Osteocyte (in vitro differentiated cells): ENCODE measurements at regions not wholly inside any gene's neighbourhood (a gene's known extent, or its start where the extent isn't known, plus 50 kb on each side); places are given as distances from the start of the nearest gene placed in this dataset.

Source experiments
- DNase-seq: peaks from one replicate; pipeline ENCODE4 v3.0.0; 2021; ENCODE audit warnings: mixed read lengths; ENCODE audit not compliant: unreplicated experiment; ENCODE audit errors: extremely low spot score
- H3K27ac Mint-ChIP-seq: one replicate; pipeline ENCODE4 v1.8.0; 2021; ENCODE audit warnings: mild to moderate bottlenecking, mixed read lengths; ENCODE audit not compliant: unreplicated experiment
- H3K27me3 Mint-ChIP-seq: one replicate; pipeline ENCODE4 v1.8.0; 2021; ENCODE audit warnings: mixed read lengths; ENCODE audit not compliant: unreplicated experiment
- H3K36me3 Mint-ChIP-seq: one replicate; pipeline ENCODE4 v1.8.0; 2021; ENCODE audit warnings: mixed read lengths; ENCODE audit not compliant: unreplicated experiment
- H3K4me1 Mint-ChIP-seq: one replicate; pipeline ENCODE4 v1.8.0; 2021; ENCODE audit warnings: mixed read lengths; ENCODE audit not compliant: unreplicated experiment
- H3K4me3 Mint-ChIP-seq: one replicate; pipeline ENCODE4 v1.8.0; 2021; ENCODE audit warnings: mild to moderate bottlenecking, moderate library complexity, mixed read lengths; ENCODE audit not compliant: unreplicated experiment
- H3K9me3 Mint-ChIP-seq: one replicate; pipeline ENCODE4 v1.8.0; 2021; ENCODE audit warnings: mixed read lengths; ENCODE audit not compliant: unreplicated experiment
- CTCF ChIP-seq: fragments of 200-600 bp; sonication (generic); IDR thresholded peaks from 2 replicates; pipeline ENCODE4 v1.5.0; 2021; ENCODE audit warnings: antibody characterized with exemption, mild to moderate bottlenecking, moderate library complexity

GRCh38 chr4:85399270-85399669 lies 75.7 kb upstream of the ARHGAP24 start:
- Mint-ChIP-seq H3K4me1 (peaks cover 2% of the 10 kb centered on the region), H3K27me3 (no peaks in the 10 kb centered on the region), H3K4me3 (no peak overlapping the region), H3K36me3 (no peaks in the 10 kb centered on the region), H3K27ac (no peak overlapping the region), H3K9me3 (no peaks in the 10 kb centered on the region)
- no peak for DNase-seq
- no peak for TF ChIP-seq CTCF

DNA sequence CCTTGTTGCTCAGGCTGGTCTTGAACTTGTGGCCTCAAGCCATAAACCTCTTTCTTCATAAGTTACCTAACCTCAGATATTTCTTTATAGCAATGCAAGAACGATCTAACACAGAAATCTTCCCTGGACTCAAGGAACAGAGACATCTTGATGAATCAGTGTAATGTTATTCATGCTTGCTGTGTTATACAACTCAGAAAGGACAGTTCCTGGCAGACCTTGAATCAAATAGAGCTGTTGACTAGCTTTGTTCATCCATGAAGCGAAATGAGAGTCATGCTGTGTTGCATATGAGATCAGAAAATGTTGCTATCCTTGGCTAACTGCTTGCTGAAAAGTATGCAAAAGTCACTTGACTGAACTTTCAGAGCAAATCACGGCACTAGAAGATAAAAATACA lies 72.6 kb upstream of the ARHGAP24 start:
- H3K9me3 Mint-ChIP-seq, result no peaks in the 10 kb centered on the region
- DNase-seq, result no peak
- H3K36me3 Mint-ChIP-seq, result no peaks in the 10 kb centered on the region
- no peaks in the 10 kb centered on the region for H3K27me3 Mint-ChIP-seq
- TF ChIP-seq CTCF, result no peak
- no peak overlapping the region for H3K4me3 Mint-ChIP-seq
- H3K4me1 Mint-ChIP-seq, result peaks cover 2% of the 10 kb centered on the region
- no peak overlapping the region for H3K27ac Mint-ChIP-seq

GRCh38 chr4:85406185-85406584 lies 68.8 kb upstream of the ARHGAP24 start:
- Mint-ChIP-seq H3K27ac (no peak overlapping the region), H3K36me3 (no peaks in the 10 kb centered on the region), H3K27me3 (no peaks in the 10 kb centered on the region), H3K4me3 (no peak overlapping the region), H3K9me3 (no peaks in the 10 kb centered on the region), H3K4me1 (no peaks in the 10 kb centered on the region)
- TF ChIP-seq CTCF, result no peak
- DNase-seq, result no peak

DNA sequence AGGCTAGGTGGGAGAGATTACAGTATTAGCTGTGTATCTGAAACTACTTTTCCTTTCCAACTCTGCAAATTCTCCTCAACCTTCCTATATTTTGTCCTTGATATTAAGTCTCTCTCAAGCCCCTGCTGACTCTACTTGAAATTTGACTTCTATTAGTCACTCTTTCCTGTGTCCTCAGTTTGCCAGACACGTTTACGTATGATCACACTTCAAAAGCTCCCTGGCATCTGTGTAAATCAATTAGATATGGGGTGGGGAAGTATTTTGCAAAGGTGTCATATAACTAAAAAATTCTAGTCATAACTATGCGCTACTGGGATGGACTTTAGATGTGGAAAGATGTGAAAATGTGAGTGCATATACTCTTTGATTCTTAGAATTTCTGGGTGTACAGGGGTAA lies 67.4 kb upstream of the ARHGAP24 start:
- Mint-ChIP-seq H3K27ac (no peak overlapping the region), H3K9me3 (no peaks in the 10 kb centered on the region), H3K4me3 (no peak overlapping the region), H3K36me3 (no peaks in the 10 kb centered on the region), H3K4me1 (no peaks in the 10 kb centered on the region), H3K27me3 (no peaks in the 10 kb centered on the region)
- DNase-seq, result no peak
- no peak for TF ChIP-seq CTCF

DNA sequence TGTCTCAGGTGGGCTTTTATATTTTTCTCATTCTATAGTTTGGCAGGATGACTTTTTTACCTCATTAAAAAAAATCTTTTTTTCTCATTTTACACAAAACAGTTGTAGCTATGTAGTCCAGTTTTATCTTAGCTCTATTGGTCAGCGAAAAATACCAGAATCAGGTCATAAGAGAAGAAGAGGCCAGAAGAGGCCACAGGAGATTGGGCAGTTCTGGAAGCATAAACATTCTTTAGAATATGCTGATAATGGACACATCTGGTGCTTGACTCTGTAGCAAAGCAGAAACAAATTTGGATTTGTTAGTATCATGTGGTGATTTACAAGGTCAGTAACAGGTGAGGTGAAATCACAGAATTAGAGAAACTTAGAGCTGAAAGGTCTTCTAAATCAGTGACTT lies 66.6 kb upstream of the ARHGAP24 start:
- Mint-ChIP-seq H3K9me3 (no peaks in the 10 kb centered on the region), H3K36me3 (no peaks in the 10 kb centered on the region), H3K27ac (no peak overlapping the region), H3K4me1 (no peaks in the 10 kb centered on the region), H3K4me3 (no peak overlapping the region), H3K27me3 (no peaks in the 10 kb centered on the region)
- no peak for DNase-seq
- no peak for TF ChIP-seq CTCF
